A673 (cell line): ENCODE measurements at regions not wholly inside any gene's neighbourhood (a gene's known extent, or its start where the extent isn't known, plus 50 kb on each side); places are given as distances from the start of the nearest gene placed in this dataset.

Experiments used
- BruUV-seq: library from RNA; stranded (reverse); fragments of 400-500 nt; replicated peaks from 2 replicates; lab custom pipeline; 2021; lab: Mats Ljungman, UMichigan
- CTCF ChIA-PET: fragments of 300-600 bp; sonication (Branson Sonifier 250); formaldehyde crosslinking; loops from one replicate; lab custom pipeline; 2022; ENCODE audit warnings: antibody characterized with exemption; lab: Charles Lee
- POLR2A ChIA-PET: fragments of 300-600 bp; sonication (Branson Sonifier 250); formaldehyde crosslinking; loops from one replicate; lab custom pipeline; 2022; ENCODE audit warnings: antibody characterized with exemption; ENCODE audit not compliant: low non-redundant PET; lab: Charles Lee
- DNase-seq: peaks from one replicate; pipeline ENCODE4 v3.0.0-alpha.2; 2015; ENCODE audit warnings: low spot score
- H3K27ac ChIP-seq: fragments of 200-600 bp; sonication (generic); 2 replicates; pipeline ENCODE4 v1.5.1; 2016; ENCODE audit warnings: mixed run types, low read depth, mild to moderate bottlenecking, mixed read lengths, antibody characterized with exemption, low read length; ENCODE audit not compliant: poor library complexity, severe bottlenecking
- H3K27me3 ChIP-seq: fragments of 200-600 bp; sonication (generic); replicated peaks from 2 replicates; pipeline ENCODE4 v1.6.1; 2017; ENCODE audit warnings: mixed run types, low read depth, mild to moderate bottlenecking, mixed read lengths, antibody characterized with exemption, low read length; ENCODE audit not compliant: insufficient read depth, poor library complexity
- H3K36me3 ChIP-seq: fragments of 200-600 bp; sonication (generic); 2 replicates; pipeline ENCODE4 v1.6.1; 2016; ENCODE audit warnings: mixed run types, mild to moderate bottlenecking, mixed read lengths, antibody characterized with exemption, low read length; ENCODE audit not compliant: insufficient read depth, poor library complexity, severe bottlenecking
- H3K4me1 ChIP-seq: fragments of 200-600 bp; sonication (generic); 2 replicates; pipeline ENCODE4 v1.6.1; 2017; ENCODE audit warnings: mixed run types, mild to moderate bottlenecking, mixed read lengths, antibody characterized with exemption, low read length; ENCODE audit not compliant: insufficient read depth, poor library complexity, severe bottlenecking
- H3K4me3 ChIP-seq: fragments of 200-600 bp; sonication (generic); 2 replicates; pipeline ENCODE4 v1.5.1; 2016; ENCODE audit warnings: low read depth, mixed run types, mild to moderate bottlenecking, mixed read lengths, low read length; ENCODE audit not compliant: poor library complexity, severe bottlenecking
- H3K9me3 ChIP-seq: fragments of 200-600 bp; sonication (generic); 2 replicates; pipeline ENCODE4 v1.6.1; 2016; ENCODE audit warnings: mixed run types, low read depth, mild to moderate bottlenecking, mixed read lengths, antibody characterized with exemption, low read length; ENCODE audit not compliant: poor library complexity, severe bottlenecking
- EZH2 ChIP-seq: fragments of 200-600 bp; sonication (generic); IDR thresholded peaks from 2 replicates; pipeline ENCODE4 v1.6.1; 2017; ENCODE audit warnings: borderline replicate concordance, low read depth, mild to moderate bottlenecking, mixed read lengths, antibody characterized with exemption, low read length; ENCODE audit not compliant: poor library complexity, severe bottlenecking
- intact Hi-C: fragments of 100-400 bp; cut with micrococcal nuclease; formaldehyde crosslinking; loops from one replicate; pipeline ENCODE4 v1.10.0; 2022; ENCODE audit not compliant: unreplicated experiment
- TF ChIP-seq, protein P1 (sequence below): fragments of 300-800, 200-600 bp; sonication (generic); conservative IDR thresholded peaks from 2 replicates; pipeline ENCODE4 v1.5.1; 2017; ENCODE audit warnings: low read depth, mild to moderate bottlenecking, antibody characterized with exemption, low read length, moderate library complexity, mixed read lengths

- POLR2A ChIA-PET, result no interaction called here
- BruUV-seq, result no TSS peak
- DNase-seq, result no peak
- intact Hi-C loops, result no loop called here
- Histone ChIP-seq H3K27me3 (no peaks in the 10 kb centered on the region), H3K4me3 (no peak overlapping the region), H3K27ac (no peak overlapping the region), H3K36me3 (no peaks in the 10 kb centered on the region), H3K4me1 (no peaks in the 10 kb centered on the region), H3K9me3 (no peaks in the 10 kb centered on the region)
- CTCF ChIA-PET, result no interaction called here
- TF ChIP-seq, protein P1, sequence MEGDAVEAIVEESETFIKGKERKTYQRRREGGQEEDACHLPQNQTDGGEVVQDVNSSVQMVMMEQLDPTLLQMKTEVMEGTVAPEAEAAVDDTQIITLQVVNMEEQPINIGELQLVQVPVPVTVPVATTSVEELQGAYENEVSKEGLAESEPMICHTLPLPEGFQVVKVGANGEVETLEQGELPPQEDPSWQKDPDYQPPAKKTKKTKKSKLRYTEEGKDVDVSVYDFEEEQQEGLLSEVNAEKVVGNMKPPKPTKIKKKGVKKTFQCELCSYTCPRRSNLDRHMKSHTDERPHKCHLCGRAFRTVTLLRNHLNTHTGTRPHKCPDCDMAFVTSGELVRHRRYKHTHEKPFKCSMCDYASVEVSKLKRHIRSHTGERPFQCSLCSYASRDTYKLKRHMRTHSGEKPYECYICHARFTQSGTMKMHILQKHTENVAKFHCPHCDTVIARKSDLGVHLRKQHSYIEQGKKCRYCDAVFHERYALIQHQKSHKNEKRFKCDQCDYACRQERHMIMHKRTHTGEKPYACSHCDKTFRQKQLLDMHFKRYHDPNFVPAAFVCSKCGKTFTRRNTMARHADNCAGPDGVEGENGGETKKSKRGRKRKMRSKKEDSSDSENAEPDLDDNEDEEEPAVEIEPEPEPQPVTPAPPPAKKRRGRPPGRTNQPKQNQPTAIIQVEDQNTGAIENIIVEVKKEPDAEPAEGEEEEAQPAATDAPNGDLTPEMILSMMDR, result no peak
- TF ChIP-seq EZH2, result no peak
Measured at GRCh38 chr2:206368484-206368883, 74.8 kb upstream of the ADAM23 start.

DNA sequence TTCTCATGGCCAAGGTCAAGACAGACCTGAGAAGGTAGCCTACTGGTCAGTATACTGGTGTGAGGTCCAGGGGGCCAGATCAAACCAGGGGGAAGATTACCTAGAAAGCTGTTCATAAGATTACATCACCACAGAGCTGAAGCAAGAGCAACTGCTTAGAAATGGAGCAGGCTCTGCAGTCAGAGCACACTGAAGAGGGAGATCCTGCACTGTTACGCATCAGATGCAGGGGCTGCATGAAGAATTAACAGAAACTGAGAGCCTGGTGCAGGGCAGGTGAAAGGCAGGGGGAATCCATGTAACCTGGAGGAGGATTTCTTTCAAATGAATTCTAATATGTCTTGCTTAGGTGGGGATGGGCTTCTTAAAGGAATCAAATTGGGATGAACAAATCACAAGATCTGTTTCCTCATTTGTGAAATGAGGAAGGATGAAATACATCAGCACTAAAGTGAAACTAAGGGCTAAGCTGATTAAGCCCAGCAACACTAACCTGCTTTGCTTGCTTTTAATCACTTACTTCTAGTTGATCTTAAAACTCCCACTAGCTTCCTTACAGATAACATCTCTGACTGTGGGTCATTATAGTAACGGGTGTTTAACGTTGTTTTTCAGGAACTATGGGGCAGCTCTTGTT is 74.3 kb upstream of the ADAM23 start:
- DNase-seq, result no peak
- Histone ChIP-seq H3K27ac (no peak overlapping the region), H3K27me3 (no peaks in the 10 kb centered on the region), H3K36me3 (no peaks in the 10 kb centered on the region), H3K4me1 (no peaks in the 10 kb centered on the region), H3K9me3 (no peaks in the 10 kb centered on the region), H3K4me3 (no peak overlapping the region)
- TF ChIP-seq, protein P1, result no peak
- TF ChIP-seq EZH2, result no peak
- intact Hi-C loops, result no loop called here
- no TSS peak for BruUV-seq
- CTCF ChIA-PET, result no interaction called here
- POLR2A ChIA-PET, result no interaction called here

- Histone ChIP-seq H3K4me1 (no peaks in the 10 kb centered on the region), H3K36me3 (no peaks in the 10 kb centered on the region), H3K4me3 (no peak overlapping the region), H3K27ac (no peak overlapping the region), H3K27me3 (no peaks in the 10 kb centered on the region), H3K9me3 (no peaks in the 10 kb centered on the region)
- TF ChIP-seq, protein P1, result no peak
- intact Hi-C loops, result no loop called here
- no peak for DNase-seq
- no TSS peak for BruUV-seq
- ChIA-PET CTCF (no interaction called here), POLR2A (no interaction called here)
Measured at GRCh38 chr2:206375956-206376355, 67.4 kb upstream of the ADAM23 start.
